ENCODE measurements at regions not wholly inside any gene's neighbourhood (a gene's known extent, or its start where the extent isn't known, plus 50 kb on each side); places are given as distances from the start of the nearest gene placed in this dataset.
"Not testable (repeated sequence)": the region's sequence is repeated elsewhere in the genome, so short reads cannot be mapped to it uniquely, and the experiment has no call there.

DNA sequence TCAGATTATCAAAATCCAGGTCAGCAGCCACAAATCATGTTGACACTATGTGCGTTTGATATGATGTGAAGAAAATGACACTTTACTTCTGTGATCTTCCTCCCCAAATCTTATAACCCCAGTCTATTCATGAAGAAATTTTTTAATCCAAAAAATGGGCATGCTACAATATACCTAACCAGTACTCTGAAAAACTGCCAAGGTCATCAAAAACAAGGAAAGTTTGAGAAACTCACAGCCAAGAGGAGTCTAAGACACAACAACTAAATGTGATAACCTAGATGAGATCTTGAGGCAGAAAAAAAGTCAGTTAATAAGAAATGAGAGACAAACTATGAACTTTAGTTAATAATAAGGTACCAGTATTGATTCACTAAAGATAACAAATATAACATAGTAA is 200.6 kb upstream of the IRAK1BP1 start:
- TF ChIP-seq, protein P1, sequence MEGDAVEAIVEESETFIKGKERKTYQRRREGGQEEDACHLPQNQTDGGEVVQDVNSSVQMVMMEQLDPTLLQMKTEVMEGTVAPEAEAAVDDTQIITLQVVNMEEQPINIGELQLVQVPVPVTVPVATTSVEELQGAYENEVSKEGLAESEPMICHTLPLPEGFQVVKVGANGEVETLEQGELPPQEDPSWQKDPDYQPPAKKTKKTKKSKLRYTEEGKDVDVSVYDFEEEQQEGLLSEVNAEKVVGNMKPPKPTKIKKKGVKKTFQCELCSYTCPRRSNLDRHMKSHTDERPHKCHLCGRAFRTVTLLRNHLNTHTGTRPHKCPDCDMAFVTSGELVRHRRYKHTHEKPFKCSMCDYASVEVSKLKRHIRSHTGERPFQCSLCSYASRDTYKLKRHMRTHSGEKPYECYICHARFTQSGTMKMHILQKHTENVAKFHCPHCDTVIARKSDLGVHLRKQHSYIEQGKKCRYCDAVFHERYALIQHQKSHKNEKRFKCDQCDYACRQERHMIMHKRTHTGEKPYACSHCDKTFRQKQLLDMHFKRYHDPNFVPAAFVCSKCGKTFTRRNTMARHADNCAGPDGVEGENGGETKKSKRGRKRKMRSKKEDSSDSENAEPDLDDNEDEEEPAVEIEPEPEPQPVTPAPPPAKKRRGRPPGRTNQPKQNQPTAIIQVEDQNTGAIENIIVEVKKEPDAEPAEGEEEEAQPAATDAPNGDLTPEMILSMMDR (IDR thresholded peaks at IDR 0.05; ENCODE audit: borderline replicate concordance, insufficient read depth, low read depth, low read length), result no peak
- H3K4me3 ChIP-seq (ENCODE audit: low read depth, low read length), result no peak overlapping the region

DNA sequence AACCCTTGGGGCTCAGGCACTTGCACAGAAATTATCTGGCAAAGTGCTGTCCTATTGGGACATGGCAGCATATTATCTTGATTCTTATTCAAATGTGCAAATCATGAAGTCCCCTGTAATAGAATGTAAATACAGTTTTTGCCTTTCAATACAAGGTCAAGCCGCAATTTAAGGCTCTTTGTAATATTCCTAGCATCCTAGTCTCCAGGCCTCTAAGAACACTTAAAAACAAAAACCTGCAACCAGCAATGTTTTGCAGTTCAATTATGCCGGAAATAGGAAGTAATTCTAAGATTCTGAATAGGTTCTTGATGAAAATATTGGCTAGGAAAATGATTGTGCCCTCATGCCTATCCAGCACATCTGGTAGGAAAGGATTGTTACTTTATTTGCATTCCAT is 197.2 kb upstream of the IRAK1BP1 start:
- TF ChIP-seq, protein P1 (IDR thresholded peaks at IDR 0.05; ENCODE audit: borderline replicate concordance, insufficient read depth, low read depth, low read length), result no peak
- no peak overlapping the region for H3K4me3 ChIP-seq (ENCODE audit: low read depth, low read length)

DNA sequence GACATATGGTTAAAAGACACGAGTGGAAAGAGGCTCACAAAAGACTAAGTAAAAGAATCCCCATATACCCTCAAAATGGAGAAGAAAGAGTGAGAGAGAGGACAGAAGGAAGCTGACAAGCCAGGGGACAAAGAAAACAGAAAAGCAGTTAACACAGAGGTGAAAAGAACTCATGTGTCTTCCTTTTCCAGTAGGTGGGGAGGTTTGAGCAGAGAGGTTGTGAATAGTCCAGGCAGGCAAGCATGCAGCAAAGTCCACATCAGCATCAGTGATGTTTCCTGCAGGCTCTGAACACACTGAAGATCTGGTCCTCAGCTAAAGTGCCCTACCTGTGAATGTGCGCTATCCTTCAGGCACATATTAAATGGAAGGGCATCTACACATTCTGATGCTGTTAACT is 196.5 kb upstream of the IRAK1BP1 start:
- H3K4me3 ChIP-seq (ENCODE audit: low read depth, low read length), result no peak overlapping the region
- TF ChIP-seq, protein P1 (IDR thresholded peaks at IDR 0.05; ENCODE audit: borderline replicate concordance, insufficient read depth, low read depth, low read length), result no peak

- not testable (repeated sequence) for H3K4me3 ChIP-seq (ENCODE audit: low read depth, low read length)
Measured at GRCh38 chr6:78676069-78677007, 191.0 kb upstream of the IRAK1BP1 start.

- H3K4me3 ChIP-seq (ENCODE audit: low read depth, low read length), result no peak overlapping the region
- TF ChIP-seq, protein P1 (IDR thresholded peaks at IDR 0.05; ENCODE audit: borderline replicate concordance, insufficient read depth, low read depth, low read length), result no peak
Measured at GRCh38 chr6:78688668-78689067, 178.7 kb upstream of the IRAK1BP1 start.

- TF ChIP-seq, protein P1 (IDR thresholded peaks at IDR 0.05; ENCODE audit: borderline replicate concordance, insufficient read depth, low read depth, low read length), result no peak
Measured at GRCh38 chr6:78693835-78694234, 173.5 kb upstream of the IRAK1BP1 start.

DNA sequence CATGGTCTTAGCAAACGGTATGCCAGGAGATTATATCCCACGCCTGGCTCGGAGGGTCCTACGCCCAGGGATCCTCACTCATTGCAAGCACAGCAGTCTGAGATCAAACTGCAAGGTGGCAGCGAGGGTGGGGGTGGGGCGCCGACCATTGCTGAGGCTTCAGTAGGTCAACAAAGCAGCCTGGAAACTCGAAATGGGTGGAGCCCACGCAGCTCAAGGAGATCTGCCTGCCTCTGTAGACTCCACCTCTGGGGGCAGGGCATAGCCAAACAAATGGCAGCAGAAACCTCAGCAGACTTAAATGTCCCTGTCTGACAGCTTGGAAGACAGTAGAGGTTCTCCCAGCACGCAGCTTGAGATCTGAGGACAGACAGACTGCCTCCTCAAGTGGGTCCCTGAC is 172.7 kb upstream of the IRAK1BP1 start:
- not testable (repeated sequence) for H3K4me3 ChIP-seq (ENCODE audit: low read depth, low read length)

More at GRCh38 chr6:78693835-78694234, 173.5 kb upstream of the IRAK1BP1 start:
- no peak overlapping the region for H3K4me3 ChIP-seq (ENCODE audit: low read depth, low read length)

GRCh38 chr6:78700991-78701390 is 166.4 kb upstream of the IRAK1BP1 start:
- TF ChIP-seq, protein P1 (IDR thresholded peaks at IDR 0.05; ENCODE audit: borderline replicate concordance, insufficient read depth, low read depth, low read length), result no peak
- H3K4me3 ChIP-seq (ENCODE audit: low read depth, low read length), result no peak overlapping the region
